HG03575 (cell line): ENCODE measurements at regions not wholly inside any gene's neighbourhood (a gene's known extent, or its start where the extent isn't known, plus 50 kb on each side); places are given as distances from the start of the nearest gene placed in this dataset.

Experiments
- ATAC-seq: cut with Tn5 transposase; IDR thresholded peaks from one replicate; pipeline ENCODE4 v1.9.1; 2021; ENCODE audit not compliant: unreplicated experiment, insufficient number of reproducible peaks, low FRiP score; ENCODE audit errors: extremely low read depth

DNA sequence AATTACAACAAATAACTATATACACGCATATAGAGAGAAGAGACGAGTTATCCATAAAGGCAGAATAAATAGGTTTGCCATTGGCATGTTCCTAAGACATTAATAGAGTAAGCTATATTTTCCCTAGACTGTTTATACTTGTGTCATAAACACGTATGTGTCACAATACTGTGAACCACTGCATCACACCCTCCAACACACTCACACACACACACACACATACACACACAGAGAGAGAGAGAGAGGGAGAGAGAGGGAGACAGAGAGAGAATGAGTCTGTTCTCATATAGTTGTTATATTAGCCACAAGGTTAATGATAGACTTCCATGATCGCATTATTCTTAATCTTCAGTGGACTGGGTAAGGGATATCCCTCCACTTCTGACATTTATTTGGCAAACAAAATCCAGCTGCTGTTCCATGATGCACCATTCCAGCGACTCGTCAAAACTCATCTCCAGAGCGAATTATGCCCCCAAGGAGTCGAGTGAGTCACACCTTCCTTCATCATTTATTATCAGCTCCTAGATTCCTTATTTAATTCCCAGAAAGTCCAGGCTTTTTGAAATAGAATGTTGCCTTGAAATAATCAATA, 82.8 kb upstream of the HIVEP1 start:
- no peak for ATAC-seq

DNA sequence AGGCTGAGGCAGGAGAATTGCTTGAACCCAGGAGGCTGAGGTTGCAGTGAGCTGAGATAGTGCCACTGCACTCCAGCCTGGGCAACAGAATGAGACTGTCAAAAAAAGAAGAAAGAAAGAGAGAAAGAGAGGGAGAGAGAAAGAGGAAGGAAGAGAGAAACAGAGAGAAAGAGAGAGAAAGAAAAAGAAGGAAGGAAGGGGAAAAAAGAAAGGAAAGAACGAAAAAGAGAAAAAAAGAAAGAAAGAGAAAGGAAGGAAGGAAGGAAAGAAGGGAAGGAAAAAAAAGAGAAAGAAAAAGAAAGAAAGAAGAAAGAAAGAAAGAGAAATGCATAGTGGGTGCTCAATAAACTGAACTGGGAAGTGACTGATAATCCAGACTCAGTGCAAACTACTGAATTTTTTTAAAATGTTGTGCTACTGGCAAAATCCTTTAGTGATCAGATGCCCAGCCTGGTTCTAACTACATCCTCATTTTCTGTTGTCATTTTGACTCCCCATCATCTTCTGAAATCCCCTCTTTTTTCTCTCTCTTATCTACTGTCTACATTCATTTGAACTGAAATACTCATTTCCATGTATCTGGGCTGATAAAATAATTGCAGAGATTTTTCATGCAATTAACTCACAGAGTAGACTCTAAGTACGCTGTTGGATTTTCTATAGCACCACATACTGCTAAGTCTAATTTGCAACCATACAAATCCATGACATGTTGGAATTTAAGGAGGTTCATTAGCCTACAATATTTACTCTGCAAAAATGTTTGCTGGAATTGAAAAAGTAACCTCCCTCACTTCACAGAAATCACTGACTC, 85.3 kb upstream of the HIVEP1 start:
- no peak for ATAC-seq

DNA sequence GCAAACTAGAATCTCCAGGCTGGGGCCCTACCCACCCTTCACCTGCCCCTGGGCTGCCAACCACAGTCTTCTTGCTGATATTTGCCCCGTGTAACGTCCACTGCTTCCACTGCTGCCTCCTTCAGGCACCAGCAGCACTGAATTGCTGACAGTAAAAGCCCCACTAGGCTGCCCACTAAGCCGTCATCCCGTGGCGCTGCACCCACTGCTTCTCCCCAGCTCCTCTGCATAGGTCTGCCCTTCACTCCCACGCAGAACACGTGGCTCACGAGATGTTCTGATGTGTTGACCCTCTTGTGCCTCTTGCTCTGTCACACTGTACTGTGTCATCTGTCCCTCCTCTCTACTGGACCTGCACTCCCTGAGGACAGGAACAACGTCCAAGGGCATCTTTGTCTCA, 86.3 kb upstream of the HIVEP1 start:
- ATAC-seq: no peak

DNA sequence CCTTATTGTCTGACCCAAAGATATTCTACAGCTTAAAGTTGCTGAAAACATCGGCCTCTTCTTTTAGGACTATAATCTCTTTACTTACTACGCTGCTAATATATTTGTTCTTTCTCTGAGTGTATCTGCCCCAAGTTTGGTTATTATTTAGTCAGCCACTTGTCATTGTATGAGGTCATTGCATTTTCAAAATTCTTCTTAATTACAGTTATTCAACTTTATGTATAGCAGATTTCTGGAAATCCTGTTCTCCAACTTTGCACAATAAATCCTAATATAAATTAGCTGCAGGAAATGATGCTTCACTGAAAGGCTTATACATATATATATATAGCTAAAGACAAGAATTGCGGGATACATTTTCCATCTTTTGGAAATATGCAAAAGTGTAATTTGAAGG, 88.5 kb upstream of the HIVEP1 start:
- ATAC-seq: no peak

GRCh38 chr6:11922901-11923300, 89.2 kb upstream of the HIVEP1 start:
- no peak for ATAC-seq

- ATAC-seq: no peak
Observed at GRCh38 chr6:11921751-11922150, 90.4 kb upstream of the HIVEP1 start.

GRCh38 chr6:11921017-11921438, 91.1 kb upstream of the HIVEP1 start:
- ATAC-seq: no peak

DNA sequence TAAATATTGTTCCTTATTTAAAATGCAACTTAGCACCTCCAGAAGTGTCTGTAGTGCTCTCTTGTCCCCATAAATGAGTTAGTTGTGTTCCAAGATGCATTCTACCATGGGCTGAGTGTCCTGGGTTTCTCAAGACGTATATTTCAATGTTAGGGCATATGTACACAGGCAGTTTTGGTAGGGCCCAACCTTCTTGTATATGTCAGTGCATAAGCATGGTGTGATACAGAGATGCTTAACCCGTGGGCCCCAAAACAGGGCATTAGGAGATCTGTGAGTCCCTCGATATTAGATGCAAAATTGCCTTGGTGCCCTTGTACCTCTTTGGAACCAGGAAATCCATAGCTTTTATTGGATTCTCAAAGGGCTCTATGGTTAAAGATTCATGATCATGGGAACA, 91.5 kb upstream of the HIVEP1 start:
- ATAC-seq: no peak

DNA sequence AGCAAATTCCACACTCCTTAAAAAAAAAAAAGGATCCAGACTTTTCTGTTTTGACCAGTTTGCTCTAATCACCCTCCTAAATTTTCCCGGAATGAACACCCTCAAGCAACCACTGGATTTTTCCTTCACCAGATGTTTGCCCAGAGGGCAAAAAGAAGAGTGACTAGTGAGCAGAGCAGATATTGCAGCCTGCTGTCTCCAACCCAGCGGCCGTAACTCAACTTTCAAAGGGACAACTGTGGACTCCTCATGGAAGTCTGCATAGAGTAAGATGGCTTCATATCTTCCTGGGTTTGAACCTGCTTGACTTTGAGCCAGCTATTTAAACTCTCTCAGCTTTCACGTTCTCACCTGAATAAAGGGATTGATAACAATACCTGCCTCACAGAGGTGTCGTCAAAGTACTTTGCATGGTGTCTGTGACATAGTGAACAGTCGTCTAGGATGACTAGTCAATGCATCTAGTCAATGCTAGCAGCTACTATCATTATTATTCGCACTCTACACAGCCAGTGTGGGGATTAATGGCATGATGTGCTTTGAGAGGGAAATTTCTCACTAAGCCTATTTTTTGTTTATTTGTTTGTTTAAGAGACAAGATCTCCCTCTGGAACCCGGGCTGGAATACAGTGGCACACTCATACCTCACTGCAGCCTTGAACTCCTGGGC, 92.2 kb upstream of the HIVEP1 start:
- ATAC-seq: no peak

DNA sequence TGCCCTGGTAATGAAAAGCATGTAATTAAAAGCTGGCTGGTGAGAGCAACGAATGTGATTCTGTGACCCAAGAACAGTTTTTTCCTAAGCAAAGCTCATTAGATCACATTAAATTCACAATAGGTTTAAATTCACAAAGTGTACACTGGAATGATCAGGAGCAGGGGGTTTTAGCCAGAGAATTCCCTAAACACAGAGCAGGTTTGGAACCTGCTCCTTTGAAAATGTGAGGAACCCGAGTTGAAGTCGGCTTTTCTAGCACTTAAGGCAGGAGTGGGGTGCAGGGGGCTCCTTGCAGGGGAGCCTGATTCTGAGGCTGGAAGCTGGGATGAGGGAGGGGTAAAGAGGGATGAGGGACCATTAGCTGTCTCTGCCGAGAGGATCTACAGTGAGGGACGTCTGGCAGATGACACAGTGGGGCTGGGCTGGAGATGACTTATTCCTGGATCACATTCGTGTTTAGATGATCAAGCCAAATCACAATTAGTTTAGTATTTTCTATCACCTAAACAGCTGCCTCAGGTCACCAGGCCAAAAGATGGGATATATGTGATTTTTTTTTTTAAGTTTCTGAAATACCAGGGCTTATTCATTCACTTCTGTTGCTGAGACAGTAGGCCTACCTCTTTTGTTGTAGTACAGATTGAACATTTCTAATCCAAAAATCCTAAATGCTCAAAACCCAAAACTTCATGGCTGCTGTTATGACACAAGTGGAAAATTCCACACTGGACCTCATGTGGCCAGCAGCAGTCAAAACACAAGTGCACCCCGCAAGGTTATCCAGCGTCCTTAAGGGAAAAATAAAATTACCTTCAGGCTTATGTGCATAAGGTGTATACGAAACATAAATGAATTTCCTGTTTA, 93.1 kb upstream of the HIVEP1 start:
- ATAC-seq: no peak

GRCh38 chr6:11917951-11918738, 94.0 kb upstream of the HIVEP1 start:
- ATAC-seq: no peak

- no peak for ATAC-seq
Observed at GRCh38 chr6:11912420-11912819, 99.7 kb upstream of the HIVEP1 start.

DNA sequence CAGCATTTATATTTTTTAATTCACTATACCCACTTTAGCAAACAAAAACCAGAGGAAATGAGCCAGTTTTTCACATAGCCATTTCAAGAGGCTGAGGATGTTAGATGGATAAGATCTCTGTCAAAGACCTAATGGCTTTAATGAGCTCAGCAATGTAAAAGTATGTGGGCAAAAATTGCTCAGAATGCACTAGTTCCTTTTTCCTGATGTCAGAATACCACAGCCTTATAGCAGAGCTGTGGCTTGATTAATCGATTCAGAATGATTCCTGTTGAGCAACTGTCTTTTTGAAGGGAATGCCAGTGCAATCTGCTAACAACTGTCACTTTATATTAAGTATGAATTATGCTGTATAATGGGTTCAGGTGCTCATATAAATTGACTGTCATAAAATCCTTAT, 100.6 kb upstream of the HIVEP1 start:
- ATAC-seq: no peak

DNA sequence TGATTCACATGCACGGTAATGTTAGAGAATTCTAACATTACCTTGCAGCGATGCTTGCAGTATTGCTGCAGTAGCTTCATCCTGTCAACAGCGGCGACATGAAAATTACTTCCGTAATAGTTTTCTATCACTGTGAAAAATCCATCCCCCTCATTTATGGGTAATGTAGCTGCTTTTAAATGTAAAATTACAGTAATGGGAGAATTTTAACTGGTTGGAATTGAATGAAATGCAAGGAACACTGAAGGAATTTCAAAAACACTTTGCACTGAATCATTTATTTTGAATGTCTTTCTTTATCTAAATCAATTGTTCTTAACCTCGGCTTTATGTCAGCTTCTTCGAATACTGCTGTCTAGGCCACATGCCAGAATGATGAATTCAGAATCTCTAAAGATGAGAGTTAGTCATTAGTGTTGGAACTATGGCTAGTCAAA, 102.4 kb upstream of the HIVEP1 start:
- no peak for ATAC-seq

DNA sequence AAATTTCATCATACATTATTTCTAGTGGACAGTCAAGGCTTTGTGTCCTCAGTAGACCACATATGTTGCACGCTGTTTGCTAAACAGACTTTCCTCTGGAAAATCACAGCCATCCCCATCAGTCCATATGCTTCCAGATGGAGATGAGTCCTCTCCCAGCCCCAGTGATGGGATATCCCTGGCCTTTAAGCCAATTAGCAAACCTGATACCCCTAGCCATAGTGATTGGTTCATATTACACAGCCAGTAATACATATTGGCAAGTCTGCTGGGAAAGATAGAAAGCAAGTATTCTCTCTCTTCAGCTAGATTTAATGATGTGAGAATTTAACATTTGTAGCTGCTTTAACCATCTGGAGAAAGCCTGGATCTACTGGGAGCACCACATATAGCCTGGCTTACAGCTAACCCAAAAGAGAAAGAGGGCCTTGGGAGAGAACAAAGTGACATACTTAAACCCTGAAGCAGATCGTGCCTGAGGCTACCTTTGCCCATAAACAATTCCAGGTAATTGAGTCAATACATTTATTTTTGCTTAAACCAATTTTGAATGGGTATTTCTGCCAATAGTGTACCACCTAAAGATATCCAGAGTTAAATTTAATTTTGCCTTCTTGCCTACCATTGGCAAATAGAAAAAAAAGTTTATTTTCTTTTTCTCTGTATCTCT, 103.5 kb upstream of the HIVEP1 start:
- no peak for ATAC-seq

DNA sequence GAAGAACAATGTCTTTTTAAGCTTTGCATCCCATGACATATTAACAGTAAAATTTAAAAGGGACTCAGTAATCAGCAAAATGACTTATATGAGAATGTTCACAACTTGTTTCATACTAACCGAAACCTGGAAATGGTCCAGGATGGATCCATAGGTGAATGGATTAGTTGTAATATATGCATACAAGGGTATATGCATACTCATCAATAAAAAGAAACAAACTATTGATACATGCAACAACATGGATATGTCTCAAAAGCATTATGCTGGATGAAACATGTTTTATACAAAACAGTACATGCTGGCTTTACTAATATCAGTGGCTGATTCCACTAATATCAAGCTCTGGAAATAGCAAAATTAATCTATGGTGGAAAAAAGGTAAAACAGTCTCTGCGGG, 108.5 kb upstream of the HIVEP1 start:
- ATAC-seq: no peak

- ATAC-seq: no peak
Observed at GRCh38 chr6:11902527-11902926, 109.6 kb upstream of the HIVEP1 start.
